BLaER1 treated with 17β-estradiol and CSF1 and Interleukin-3, amounts not matched to agents 10 nM and 100 nM (cell line): ENCODE measurements at regions not wholly inside any gene's neighbourhood (a gene's known extent, or its start where the extent isn't known, plus 50 kb on each side); places are given as distances from the start of the nearest gene placed in this dataset.

Experiments used
- H3K27ac ChIP-seq, 11 experiments: shearing (Covaris generic); formaldehyde crosslinking; 2 replicates each; pipeline ENCODE4 v1.8.1; 2022
- H3K27me3 ChIP-seq, 11 experiments: shearing (Covaris generic); formaldehyde crosslinking; 2 replicates each; pipeline ENCODE4 v1.8.1; 2022
- H3K36me3 ChIP-seq, 11 experiments: shearing (Covaris generic); formaldehyde crosslinking; 2 replicates each; pipeline ENCODE4 v1.8.1; 2022
- H3K4me1 ChIP-seq, 10 experiments: shearing (Covaris generic); formaldehyde crosslinking; 2 replicates each; pipeline ENCODE4 v1.8.1; 2022
- H3K4me2 ChIP-seq, 11 experiments: shearing (Covaris generic); formaldehyde crosslinking; 2 replicates each; pipeline ENCODE4 v1.8.1; 2022
- H3K4me3 ChIP-seq, 10 experiments: shearing (Covaris generic); formaldehyde crosslinking; 2 replicates each; pipeline ENCODE4 v1.8.1; 2022
- H3K9ac ChIP-seq, 11 experiments: shearing (Covaris generic); formaldehyde crosslinking; 2 replicates each; pipeline ENCODE4 v1.8.1; 2022
- H3K9me3 ChIP-seq, 11 experiments: shearing (Covaris generic); formaldehyde crosslinking; replicated peaks in 1 of 11; 2 replicates each; pipeline ENCODE4 v1.8.1; 2022
- H4K20me1 ChIP-seq, 11 experiments: shearing (Covaris generic); formaldehyde crosslinking; 2 replicates each; pipeline ENCODE4 v1.8.1; 2022
- Cebpa-rat ChIP-seq, 11 experiments: shearing (Covaris generic); IDR thresholded peaks; 2 replicates each; pipeline ENCODE4 v1.8.1; 2022

GRCh38 chr5:57621624-57622023 is 139.0 kb upstream of the ACTBL2 start:
- Histone ChIP-seq H3K4me3 (no peak overlapping the region), H3K4me2 (no peak overlapping the region), H3K9ac (no peak overlapping the region), H3K36me3 (no peaks in the 10 kb centered on the region), H3K27ac (no peak overlapping the region), H3K4me1 (no peaks in the 10 kb centered on the region), H3K9me3 (no peaks in the 10 kb centered on the region), H3K27me3 (no peaks in the 10 kb centered on the region), H4K20me1 (no peaks in the 10 kb centered on the region)
- no peak for TF ChIP-seq Cebpa-rat (IDR thresholded peaks at IDR 0.05)

GRCh38 chr5:57618767-57619381 is 136.3 kb upstream of the ACTBL2 start:
- no peaks in the 10 kb centered on the region for H3K4me1 ChIP-seq
- H3K4me3 ChIP-seq, result no peak overlapping the region
- TF ChIP-seq Cebpa-rat (IDR thresholded peaks at IDR 0.05), result no peak
- no peak overlapping the region for H3K9ac ChIP-seq
- H3K36me3 ChIP-seq, result no peaks in the 10 kb centered on the region
- no peaks in the 10 kb centered on the region for H4K20me1 ChIP-seq
- no peak overlapping the region for H3K27ac ChIP-seq
- H3K9me3 ChIP-seq, result no peaks in the 10 kb centered on the region
- H3K4me2 ChIP-seq, result no peak overlapping the region
- no peaks in the 10 kb centered on the region for H3K27me3 ChIP-seq

GRCh38 chr5:57613741-57614140 is 131.1 kb upstream of the ACTBL2 start:
- Histone ChIP-seq H3K4me3 (no peak overlapping the region), H3K27ac (no peak overlapping the region), H3K9me3 (no peaks in the 10 kb centered on the region), H3K36me3 (no peaks in the 10 kb centered on the region), H3K9ac (no peak overlapping the region), H3K27me3 (no peaks in the 10 kb centered on the region), H3K4me1 (peaks cover 0 to 14% (median 4%) of the 10 kb centered on the region in 10 experiments; a peak in 5 of 20 replicates), H4K20me1 (no peaks in the 10 kb centered on the region), H3K4me2 (no peak overlapping the region)
- no peak for TF ChIP-seq Cebpa-rat (IDR thresholded peaks at IDR 0.05)

GRCh38 chr5:57611177-57611576 is 128.6 kb upstream of the ACTBL2 start:
- H4K20me1 ChIP-seq, result no peaks in the 10 kb centered on the region
- H3K4me3 ChIP-seq, result no peak overlapping the region
- no peaks in the 10 kb centered on the region for H3K36me3 ChIP-seq
- no peak overlapping the region for H3K27ac ChIP-seq
- TF ChIP-seq Cebpa-rat (IDR thresholded peaks at IDR 0.05), result no peak
- H3K4me1 ChIP-seq, result peaks cover 0 to 14% (median 4%) of the 10 kb centered on the region in 10 experiments; a peak in 5 of 20 replicates
- H3K4me2 ChIP-seq, result peak overlapping the region in 7 of 11 experiments; percentile 1 to 39 (median 27); a peak in 8 of 22 replicates
- H3K9ac ChIP-seq, result no peak overlapping the region
- no peaks in the 10 kb centered on the region for H3K9me3 ChIP-seq
- H3K27me3 ChIP-seq, result no peaks in the 10 kb centered on the region

- Histone ChIP-seq H3K27ac (no peak overlapping the region), H3K4me2 (no peak overlapping the region), H3K36me3 (no peaks in the 10 kb centered on the region), H3K4me1 (peaks cover 0 to 14% (median 4%) of the 10 kb centered on the region in 10 experiments; a peak in 5 of 20 replicates), H3K9me3 (no peaks in the 10 kb centered on the region), H4K20me1 (no peaks in the 10 kb centered on the region), H3K27me3 (no peaks in the 10 kb centered on the region), H3K4me3 (no peak overlapping the region), H3K9ac (no peak overlapping the region)
- TF ChIP-seq Cebpa-rat (IDR thresholded peaks at IDR 0.05), result no peak
Observed at GRCh38 chr5:57608542-57608941, 125.9 kb upstream of the ACTBL2 start.

- H4K20me1 ChIP-seq, result no peaks in the 10 kb centered on the region
- H3K9me3 ChIP-seq, result no peaks in the 10 kb centered on the region
- H3K4me2 ChIP-seq, result no peak overlapping the region
- no peak overlapping the region for H3K9ac ChIP-seq
- no peaks in the 10 kb centered on the region for H3K4me1 ChIP-seq
- H3K36me3 ChIP-seq, result no peaks in the 10 kb centered on the region
- H3K27ac ChIP-seq, result no peak overlapping the region
- H3K4me3 ChIP-seq, result no peak overlapping the region
- TF ChIP-seq Cebpa-rat (IDR thresholded peaks at IDR 0.05), result no peak
- no peaks in the 10 kb centered on the region for H3K27me3 ChIP-seq
Observed at GRCh38 chr5:57601996-57602395, 119.4 kb upstream of the ACTBL2 start.

GRCh38 chr5:57600321-57600720 is 117.7 kb upstream of the ACTBL2 start:
- H3K27ac ChIP-seq, result no peak overlapping the region
- no peaks in the 10 kb centered on the region for H3K36me3 ChIP-seq

GRCh38 chr5:57598756-57599155 is 116.1 kb upstream of the ACTBL2 start:
- TF ChIP-seq Cebpa-rat (IDR thresholded peaks at IDR 0.05), result no peak
- Histone ChIP-seq H3K9ac (no peak overlapping the region), H4K20me1 (no peaks in the 10 kb centered on the region), H3K27me3 (no peaks in the 10 kb centered on the region), H3K27ac (no peak overlapping the region), H3K9me3 (no peaks in the 10 kb centered on the region), H3K36me3 (no peaks in the 10 kb centered on the region), H3K4me2 (no peak overlapping the region), H3K4me3 (no peak overlapping the region), H3K4me1 (no peaks in the 10 kb centered on the region)

More at GRCh38 chr5:57600321-57600720, 117.7 kb upstream of the ACTBL2 start:
- no peak overlapping the region for H3K4me2 ChIP-seq
- no peaks in the 10 kb centered on the region for H3K4me1 ChIP-seq
- H4K20me1 ChIP-seq, result no peaks in the 10 kb centered on the region
- no peak overlapping the region for H3K4me3 ChIP-seq
- no peaks in the 10 kb centered on the region for H3K9me3 ChIP-seq
- H3K27me3 ChIP-seq, result no peaks in the 10 kb centered on the region
- H3K9ac ChIP-seq, result no peak overlapping the region
- no peak for TF ChIP-seq Cebpa-rat (IDR thresholded peaks at IDR 0.05)

GRCh38 chr5:57598097-57598496 is 115.5 kb upstream of the ACTBL2 start:
- Histone ChIP-seq H3K9ac (no peak overlapping the region), H3K4me1 (no peaks in the 10 kb centered on the region), H3K36me3 (no peaks in the 10 kb centered on the region), H3K9me3 (no peaks in the 10 kb centered on the region), H3K27me3 (no peaks in the 10 kb centered on the region), H3K4me3 (no peak overlapping the region), H4K20me1 (no peaks in the 10 kb centered on the region), H3K4me2 (no peak overlapping the region), H3K27ac (no peak overlapping the region)
- no peak for TF ChIP-seq Cebpa-rat (IDR thresholded peaks at IDR 0.05)

GRCh38 chr5:57595523-57595991 is 112.9 kb upstream of the ACTBL2 start:
- Histone ChIP-seq H3K9me3 (no peaks in the 10 kb centered on the region), H4K20me1 (no peaks in the 10 kb centered on the region), H3K4me3 (no peak overlapping the region), H3K4me2 (no peak overlapping the region), H3K36me3 (no peaks in the 10 kb centered on the region), H3K27me3 (no peaks in the 10 kb centered on the region), H3K4me1 (no peaks in the 10 kb centered on the region), H3K9ac (no peak overlapping the region), H3K27ac (no peak overlapping the region)
- no peak for TF ChIP-seq Cebpa-rat (IDR thresholded peaks at IDR 0.05)
